ENCODE measurements at regions not wholly inside any gene's neighbourhood (a gene's known extent, or its start where the extent isn't known, plus 50 kb on each side); places are given as distances from the start of the nearest gene placed in this dataset.

DNA sequence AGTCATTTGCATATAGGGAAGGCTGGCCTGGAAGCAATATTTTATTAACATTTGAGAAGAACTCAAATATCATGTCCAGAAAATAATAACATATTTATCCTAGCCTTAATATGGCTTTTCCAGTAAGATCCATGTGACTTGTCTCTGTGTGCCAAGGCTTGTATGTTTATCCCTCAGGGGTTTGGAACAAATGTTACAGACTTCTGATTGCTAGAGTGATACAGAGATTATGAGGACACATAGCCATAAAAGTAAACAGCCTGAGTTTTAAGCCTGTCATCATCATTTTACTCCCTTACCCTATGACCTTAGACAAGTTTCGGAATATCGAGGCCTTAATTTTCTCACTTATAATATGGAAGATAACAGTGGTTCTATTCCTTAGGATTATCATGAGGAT lies 338.1 kb downstream of the GPAT3 start (continued):
- no peak for TF ChIP-seq CTCF (IDR thresholded peaks at IDR 0.05 in 2 of 3, conservative IDR thresholded peaks at IDR 0.05 in 1 of 3; ENCODE audit: insufficient read depth in 2 of 3, low read depth in 1 of 3, low read length in 3 of 3)
- no peak for TF ChIP-seq ZNF217 (CRISPR knock-in tag; IDR thresholded peaks at IDR 0.05)
- TF ChIP-seq, protein P1, sequence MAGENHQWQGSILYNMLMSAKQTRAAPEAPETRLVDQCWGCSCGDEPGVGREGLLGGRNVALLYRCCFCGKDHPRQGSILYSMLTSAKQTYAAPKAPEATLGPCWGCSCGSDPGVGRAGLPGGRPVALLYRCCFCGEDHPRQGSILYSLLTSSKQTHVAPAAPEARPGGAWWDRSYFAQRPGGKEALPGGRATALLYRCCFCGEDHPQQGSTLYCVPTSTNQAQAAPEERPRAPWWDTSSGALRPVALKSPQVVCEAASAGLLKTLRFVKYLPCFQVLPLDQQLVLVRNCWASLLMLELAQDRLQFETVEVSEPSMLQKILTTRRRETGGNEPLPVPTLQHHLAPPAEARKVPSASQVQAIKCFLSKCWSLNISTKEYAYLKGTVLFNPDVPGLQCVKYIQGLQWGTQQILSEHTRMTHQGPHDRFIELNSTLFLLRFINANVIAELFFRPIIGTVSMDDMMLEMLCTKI (IDR thresholded peaks at IDR 0.05; ENCODE audit: partially characterized antibody): no peak
- no peak for TF ChIP-seq DMBX1 (CRISPR knock-in tag; IDR thresholded peaks at IDR 0.05; ENCODE audit: borderline replicate concordance)

- CTCF ChIA-PET (ENCODE audit: low intra/inter-chr PET ratio): no interaction called here
- Histone ChIP-seq H3K4me1 (replicated peaks in 1 of 2; ENCODE audit: control insufficient read depth in 2 of 2, insufficient read depth in 2 of 2, low read length in 2 of 2) (no peaks in the 10 kb centered on the region), H3K9me3 (replicated peaks; ENCODE audit: control insufficient read depth, insufficient read depth, low read depth, low read length) (no peaks in the 10 kb centered on the region), H3K4me2 (ENCODE audit: insufficient read depth, low read length) (no peak overlapping the region), H3K9me1 (ENCODE audit: control insufficient read depth, insufficient read depth, low read length) (no peaks in the 10 kb centered on the region), H3K79me2 (ENCODE audit: control insufficient read depth, insufficient read depth, low read length) (no peaks in the 10 kb centered on the region), H4K20me1 (replicated peaks; ENCODE audit: control insufficient read depth, insufficient read depth, low read length) (no peaks in the 10 kb centered on the region), H2AFZ (ENCODE audit: low read depth, low read length) (no peak overlapping the region), H3K36me3 (ENCODE audit: control insufficient read depth, insufficient read depth, low read length) (no peaks in the 10 kb centered on the region), H3K27ac (ENCODE audit: extremely low read depth, low read depth, low read length) (no peak overlapping the region), H3K4me3 (no peak overlapping the region), H3K27me3 (ENCODE audit: control insufficient read depth in 2 of 2, insufficient read depth in 2 of 2, low read length in 2 of 2) (no peaks in the 10 kb centered on the region; a peak in 1 of 5 replicates), H3K9ac (ENCODE audit: insufficient read depth in 1 of 2, low read depth in 2 of 2, low read length in 2 of 2) (no peak overlapping the region)
- 0% methylated on average over 3 of the region's 5 CpGs for WGBS (ENCODE audit: insufficient coverage, low coverage, missing lambda C conversion rate)
- no TSS peak for BruUV-seq (replicated peaks)
- intact Hi-C loops (cut with micrococcal nuclease): no loop called here
- ATAC-seq (peak; percentile 58; the same call in 1 of the 3 replicates), FAIRE-seq (no peak), DNase-seq (ENCODE audit: extremely low read depth in 1 of 4, low spot score in 3 of 4) (peak in 1 of 4 experiments; percentile 3)
- no peak for TF ChIP-seq POLR3A (IDR thresholded peaks at IDR 0.05; ENCODE audit: borderline replicate concordance, extremely low read depth, insufficient read depth, insufficient read length)
- in situ Hi-C loops (cut with MboI): no loop called here
- POLR2A ChIA-PET: interaction anchor here (0.6 kb wide), 1 partner anchor 33 kb away, joined by 3 read pairs; no protein-coding TSS in a partner anchor
Measured at GRCh38 chr4:83870328-83870950, 334.5 kb downstream of the GPAT3 start.

Data from K562 (cell line).